Transverse colon (tissue), 4 donors: ENCODE measurements at regions not wholly inside any gene's neighbourhood (a gene's known extent, or its start where the extent isn't known, plus 50 kb on each side); places are given as distances from the start of the nearest gene placed in this dataset.
"Not testable (repeated sequence)": the region's sequence is repeated elsewhere in the genome, so short reads cannot be mapped to it uniquely, and the experiment has no call there.

Experiments used
- DNase-seq: peaks from one replicate; pipeline ENCODE4 v3.0.0-alpha.2; 2019
- H3K27ac ChIP-seq, 4 donors: fragments of 200-600 bp; sonication (generic); 2 replicates each; pipeline ENCODE4 v1.5.1; 2016 to 2018; ENCODE audit warnings: inconsistent platforms in 4 of 4
- H3K27me3 ChIP-seq: fragments of 200-600 bp; sonication (generic); 2 replicates; pipeline ENCODE4 v1.5.1; 2017; ENCODE audit warnings: inconsistent platforms
- H3K36me3 ChIP-seq, 4 donors: fragments of 200-600 bp; sonication (generic); 2 replicates each; pipeline ENCODE4 v1.5.1; 2017 to 2019; ENCODE audit warnings: inconsistent platforms in 4 of 4
- H3K4me1 ChIP-seq, 4 donors: fragments of 200-600 bp; sonication (generic); 2 replicates each; pipeline ENCODE4 v1.5.1; 2017 to 2020; ENCODE audit warnings: inconsistent platforms in 4 of 4
- H3K4me3 ChIP-seq, 4 donors: fragments of 200-600 bp; sonication (generic); 1 replicate in 1 of 4; 2 replicates in 3 of 4; pipeline versions ENCODE4 v1.5.1 to v1.6.1; 2017 to 2019; ENCODE audit warnings: inconsistent platforms in 4 of 4
- H3K9me3 ChIP-seq, 2 donors: fragments of 200-600 bp; sonication (generic); 2 replicates each; pipeline ENCODE4 v1.5.1; 2017 to 2019; ENCODE audit warnings: inconsistent platforms in 2 of 2
- EP300 ChIP-seq: sonication (generic); formaldehyde crosslinking; IDR thresholded peaks from one replicate; pipeline ENCODE4 v1.6.1; 2017; ENCODE audit warnings: antibody characterized with exemption, low read depth
- POLR2A ChIP-seq: fragments of 450-650 bp; IDR thresholded peaks from one replicate; pipeline ENCODE4 v1.6.1; 2016; ENCODE audit warnings: antibody characterized with exemption, mild to moderate bottlenecking, moderate library complexity
- POLR2AphosphoS5 ChIP-seq, 3 donors: sonication (generic); formaldehyde crosslinking; IDR thresholded peaks; one replicate each; pipeline ENCODE4 v1.6.1; 2016; ENCODE audit warnings: antibody characterized with exemption in 3 of 3
- WGBS, 2 donors: methylation state at CpG; one replicate each; pipeline ENCODE4 v1.1.5; 2018; ENCODE audit warnings: low coverage in 1 of 2; 5-methylcytosine and 5-hydroxymethylcytosine counted together
- in situ Hi-C, 4 donors: fragments of 200-750 bp; cut with MboI; loops; one replicate each; pipeline versions ENCODE4 v1.15.0 to v1.15.1; 2017; ENCODE audit warnings: low sequenced_read_pairs in 3 of 4, low pct_ligation_motif_present in 1 of 4, low pct_unique_long_range_greater_than_20kb in 1 of 4
- intact Hi-C: fragments of 100-400 bp; cut with DNase I; formaldehyde crosslinking; loops from one replicate; pipeline ENCODE4 v1.15.1; 2023; ENCODE audit warnings: low total_unique reads
- TF ChIP-seq, protein P1 (sequence below), 5 experiments: fragments of 200-600 bp in 3 of 5; fragments of 450-650 bp in 2 of 5; sonication (generic) in 3 of 5; IDR thresholded peaks; 1 replicate in 2 of 5; 2 replicates in 3 of 5; pipeline ENCODE4 v1.5.1; 2016 to 2017; ENCODE audit warnings: antibody characterized with exemption in 5 of 5, inconsistent platforms in 3 of 5, mild to moderate bottlenecking in 2 of 5, moderate library complexity in 1 of 5

DNA sequence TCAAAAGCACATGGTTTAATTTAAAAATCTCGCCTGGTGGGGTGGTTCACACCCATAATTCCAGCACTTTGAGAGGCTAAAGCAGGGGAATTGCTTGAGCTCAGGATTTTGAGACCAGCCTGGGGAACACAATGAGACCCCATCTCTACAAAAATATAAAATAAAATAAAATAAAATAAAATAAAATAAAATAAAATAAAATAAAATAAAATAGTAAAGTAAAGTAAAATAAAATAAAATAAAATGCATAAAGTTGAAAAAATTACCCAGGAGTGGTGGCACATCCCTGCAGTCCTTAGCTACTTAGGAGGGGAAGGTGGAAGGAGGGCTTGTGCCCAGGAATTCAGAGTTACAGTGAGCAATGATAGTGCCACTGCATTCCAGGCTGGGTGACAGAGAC is 88.7 kb upstream of the MS4A8 start:
- Histone ChIP-seq H3K36me3 (no peaks in the 10 kb centered on the region), H3K4me1 (no peaks in the 10 kb centered on the region), H3K4me3 (no peak overlapping the region), H3K27me3 (peaks cover 6% of the 10 kb centered on the region), H3K9me3 (no peaks in the 10 kb centered on the region), H3K27ac (no peak overlapping the region)
- no peak for DNase-seq
- intact Hi-C loops (no loop called here), in situ Hi-C loops (loop anchor here in 3 of 4 donors (5.0 to 10.0 kb wide), 2 partner anchors 243 to 246 kb away; no protein-coding TSS in a partner anchor)
- 57 to 71% methylated on average over 1 of the region's 1 CpG for WGBS, 2 donors
- TF ChIP-seq POLR2A: no peak

DNA sequence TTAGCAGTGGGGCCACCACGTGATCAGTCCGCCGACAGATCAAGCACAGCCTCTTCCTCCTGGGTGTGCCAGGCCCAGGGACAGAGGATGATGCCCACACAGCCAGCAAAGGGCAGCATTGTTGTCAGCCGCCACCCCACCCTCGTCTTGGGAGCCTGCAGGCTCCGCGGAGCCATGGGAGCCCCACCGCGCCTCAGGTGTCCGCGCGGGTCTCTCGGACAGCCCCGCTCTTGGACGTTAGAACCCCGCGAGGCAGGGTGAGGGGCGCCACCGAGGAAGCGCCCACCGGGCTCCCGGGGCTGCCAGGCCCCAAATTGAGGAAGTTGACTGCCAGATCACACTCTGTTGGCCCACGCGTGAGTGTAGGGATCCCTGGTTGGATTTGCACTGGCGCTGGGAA is 83.9 kb upstream of the MS4A8 start:
- Histone ChIP-seq H3K4me3 (no peak overlapping the region), H3K9me3 (no peaks in the 10 kb centered on the region), H3K27me3 (peaks cover 6% of the 10 kb centered on the region), H3K27ac (no peak overlapping the region), H3K36me3 (no peaks in the 10 kb centered on the region), H3K4me1 (peaks cover 0 to 3% (median 0%) of the 10 kb centered on the region in 4 donors)
- intact Hi-C loops: no loop called here
- in situ Hi-C loops: loop anchor here in 2 of 4 donors (10.0 kb wide), 1 partner anchor 251 kb away; no protein-coding TSS in a partner anchor
- TF ChIP-seq POLR2A (no peak), EP300 (no peak), POLR2AphosphoS5 (IDR thresholded peaks at IDR 0.05) (no peak)
- TF ChIP-seq, protein P1, sequence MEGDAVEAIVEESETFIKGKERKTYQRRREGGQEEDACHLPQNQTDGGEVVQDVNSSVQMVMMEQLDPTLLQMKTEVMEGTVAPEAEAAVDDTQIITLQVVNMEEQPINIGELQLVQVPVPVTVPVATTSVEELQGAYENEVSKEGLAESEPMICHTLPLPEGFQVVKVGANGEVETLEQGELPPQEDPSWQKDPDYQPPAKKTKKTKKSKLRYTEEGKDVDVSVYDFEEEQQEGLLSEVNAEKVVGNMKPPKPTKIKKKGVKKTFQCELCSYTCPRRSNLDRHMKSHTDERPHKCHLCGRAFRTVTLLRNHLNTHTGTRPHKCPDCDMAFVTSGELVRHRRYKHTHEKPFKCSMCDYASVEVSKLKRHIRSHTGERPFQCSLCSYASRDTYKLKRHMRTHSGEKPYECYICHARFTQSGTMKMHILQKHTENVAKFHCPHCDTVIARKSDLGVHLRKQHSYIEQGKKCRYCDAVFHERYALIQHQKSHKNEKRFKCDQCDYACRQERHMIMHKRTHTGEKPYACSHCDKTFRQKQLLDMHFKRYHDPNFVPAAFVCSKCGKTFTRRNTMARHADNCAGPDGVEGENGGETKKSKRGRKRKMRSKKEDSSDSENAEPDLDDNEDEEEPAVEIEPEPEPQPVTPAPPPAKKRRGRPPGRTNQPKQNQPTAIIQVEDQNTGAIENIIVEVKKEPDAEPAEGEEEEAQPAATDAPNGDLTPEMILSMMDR (IDR thresholded peaks at IDR 0.05): no peak
- whole genome bisulfite sequencing, 2 donors: 88% methylated on average over 25 of the region's 25 CpGs; no CpG with 5 or more reads in 1 of the 2 donors
- DNase-seq: no peak

DNA sequence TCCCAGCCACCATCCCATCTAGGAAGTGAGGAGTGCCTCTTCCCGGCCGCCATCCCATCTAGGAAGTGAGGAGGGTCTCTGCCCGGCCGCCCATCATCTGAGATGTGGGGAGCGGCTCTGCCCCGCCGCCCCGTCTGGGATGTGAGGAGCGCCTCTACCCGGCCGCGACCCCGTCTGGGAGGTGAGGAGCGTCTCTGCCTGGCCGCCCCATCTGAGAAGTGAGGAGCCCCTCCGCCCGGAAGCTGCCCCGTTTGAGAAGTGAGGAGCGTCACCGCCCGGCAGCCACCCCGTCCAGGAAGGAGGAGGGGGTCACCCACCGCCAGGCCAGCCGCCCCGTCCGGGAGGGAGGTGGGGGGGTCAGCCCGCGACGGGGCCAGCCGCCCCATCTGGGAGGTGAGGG is 77.5 kb upstream of the MS4A8 start:
- H3K27me3 ChIP-seq, DNase-seq, H3K27ac ChIP-seq, H3K4me1 ChIP-seq, intact Hi-C loops, in situ Hi-C loops, H3K36me3 ChIP-seq, H3K4me3 ChIP-seq, H3K9me3 ChIP-seq: not testable (repeated sequence)
- 97% methylated on average over 16 of the region's 30 CpGs; no CpG with 5 or more reads in 1 of the 2 donors for WGBS, 2 donors

- DNase-seq, H3K4me3 ChIP-seq, H3K27me3 ChIP-seq, intact Hi-C loops, in situ Hi-C loops, H3K4me1 ChIP-seq, H3K9me3 ChIP-seq, H3K36me3 ChIP-seq, H3K27ac ChIP-seq: not testable (repeated sequence)
- 100% methylated on average over 6 of the region's 27 CpGs; no CpG with 5 or more reads in 1 of the 2 donors for WGBS, 2 donors
Observed at GRCh38 chr11:60622776-60623175, 76.6 kb upstream of the MS4A8 start.

GRCh38 chr11:60625262-60625661 is 74.2 kb upstream of the MS4A8 start:
- no peaks in the 10 kb centered on the region for H3K4me1 ChIP-seq
- H3K27ac ChIP-seq: no peak overlapping the region
- in situ Hi-C loops: loop anchor here in 1 of 4 donors (25.0 kb wide), 1 partner anchor 263 kb away; no protein-coding TSS in a partner anchor
- no peaks in the 10 kb centered on the region for H3K36me3 ChIP-seq
- 52 to 55% methylated on average over 2 of the region's 2 CpGs for WGBS, 2 donors
- H3K4me3 ChIP-seq: no peak overlapping the region
- intact Hi-C loops: no loop called here
- no peaks in the 10 kb centered on the region for H3K27me3 ChIP-seq
- no peak for TF ChIP-seq POLR2AphosphoS5 (IDR thresholded peaks at IDR 0.05)
- TF ChIP-seq, protein P1 (IDR thresholded peaks at IDR 0.05): no peak
- no peak for TF ChIP-seq POLR2A
- no peak for TF ChIP-seq EP300
- H3K9me3 ChIP-seq: no peaks in the 10 kb centered on the region
- no peak for DNase-seq

DNA sequence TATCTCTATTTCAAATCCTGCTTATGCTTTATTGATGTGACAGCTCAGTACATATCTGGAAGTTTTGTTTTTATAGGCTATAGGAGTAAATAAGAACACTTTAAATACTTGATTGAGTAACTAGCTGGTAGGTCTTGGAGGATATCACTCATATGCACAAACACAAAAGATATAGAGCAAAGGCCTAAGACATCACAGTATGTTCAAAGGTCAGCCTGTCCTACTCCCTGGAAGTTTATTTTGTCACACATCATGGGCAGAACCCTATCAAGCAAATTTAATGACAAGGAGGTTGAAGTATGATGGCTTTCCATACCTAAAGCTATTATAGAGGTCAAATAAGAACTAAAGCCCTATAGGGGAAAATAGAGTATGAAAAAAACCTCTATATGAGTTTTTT is 70.0 kb upstream of the MS4A8 start:
- H3K4me1 ChIP-seq: no peaks in the 10 kb centered on the region
- H3K4me3 ChIP-seq: no peak overlapping the region
- no peaks in the 10 kb centered on the region for H3K36me3 ChIP-seq
- TF ChIP-seq POLR2A (no peak), POLR2AphosphoS5 (IDR thresholded peaks at IDR 0.05) (no peak), EP300 (no peak)
- TF ChIP-seq, protein P1 (IDR thresholded peaks at IDR 0.05): no peak
- no peaks in the 10 kb centered on the region for H3K27me3 ChIP-seq
- H3K27ac ChIP-seq: no peak overlapping the region
- DNase-seq: no peak
- no peaks in the 10 kb centered on the region for H3K9me3 ChIP-seq
- intact Hi-C loops (no loop called here), in situ Hi-C loops (loop anchor here in 1 of 4 donors (25.0 kb wide), 1 partner anchor 267 kb away; no protein-coding TSS in a partner anchor)
